HUDEP-2 (cell line): ENCODE measurements at regions not wholly inside any gene's neighbourhood (a gene's known extent, or its start where the extent isn't known, plus 50 kb on each side); places are given as distances from the start of the nearest gene placed in this dataset.
"Not testable (repeated sequence)": the region's sequence is repeated elsewhere in the genome, so short reads cannot be mapped to it uniquely, and the experiment has no call there.

Source experiments
- DNase-seq, 76 experiments: peaks; one replicate each; lab custom pipeline; 2025; ENCODE audit not compliant: unreplicated experiment in 76 of 76; lab: John Stamatoyannopoulos, UW

GRCh38 chr14:27205036-27205435, 607.2 kb upstream of the NOVA1 start:
- no peak for DNase-seq

GRCh38 chr14:27211741-27212140, 613.9 kb upstream of the NOVA1 start:
- no peak for DNase-seq

GRCh38 chr14:27222671-27223070, 624.8 kb upstream of the NOVA1 start:
- DNase-seq = no peak

GRCh38 chr14:27223906-27224305, 626.1 kb upstream of the NOVA1 start:
- DNase-seq = no peak

DNA sequence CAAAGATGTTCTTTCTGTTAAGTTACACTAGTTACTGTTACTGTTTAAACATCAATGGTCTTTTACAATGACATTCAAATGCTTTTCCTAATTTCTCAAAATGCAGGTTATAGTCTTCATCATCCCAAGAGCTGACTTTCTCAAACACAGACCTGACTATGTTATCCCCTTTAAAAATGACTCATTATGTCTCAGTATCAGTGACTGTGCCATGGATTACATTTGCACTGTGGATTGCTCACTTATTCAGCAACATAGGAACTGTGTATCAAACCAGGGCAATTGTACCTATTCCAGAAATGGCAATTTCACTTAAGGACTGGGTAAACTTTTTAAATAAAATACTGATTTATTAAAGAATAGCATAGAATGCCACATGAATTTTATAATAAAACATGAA, 630.2 kb upstream of the NOVA1 start:
- DNase-seq = no peak

- no peak for DNase-seq
Observed at GRCh38 chr14:27234331-27234730, 636.5 kb upstream of the NOVA1 start.

DNA sequence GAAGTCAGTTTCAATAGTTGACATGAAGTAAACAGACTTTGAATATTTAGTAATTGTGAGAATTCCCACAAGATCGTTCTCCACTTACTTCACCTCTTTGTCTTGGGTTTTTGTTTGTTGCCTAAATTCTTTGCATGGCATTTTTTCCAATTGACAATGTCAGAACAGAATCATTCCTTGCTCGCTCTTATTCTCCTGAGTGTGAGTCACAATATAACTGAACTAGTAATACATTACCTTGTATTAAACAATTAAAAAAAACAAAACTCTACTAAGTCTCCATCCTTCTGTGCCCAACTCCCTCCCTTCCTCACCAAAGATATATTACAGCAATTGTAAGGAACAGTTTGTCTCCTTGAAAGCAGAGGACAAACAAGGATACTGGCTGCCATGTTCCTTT, 638.8 kb upstream of the NOVA1 start:
- no peak for DNase-seq

DNA sequence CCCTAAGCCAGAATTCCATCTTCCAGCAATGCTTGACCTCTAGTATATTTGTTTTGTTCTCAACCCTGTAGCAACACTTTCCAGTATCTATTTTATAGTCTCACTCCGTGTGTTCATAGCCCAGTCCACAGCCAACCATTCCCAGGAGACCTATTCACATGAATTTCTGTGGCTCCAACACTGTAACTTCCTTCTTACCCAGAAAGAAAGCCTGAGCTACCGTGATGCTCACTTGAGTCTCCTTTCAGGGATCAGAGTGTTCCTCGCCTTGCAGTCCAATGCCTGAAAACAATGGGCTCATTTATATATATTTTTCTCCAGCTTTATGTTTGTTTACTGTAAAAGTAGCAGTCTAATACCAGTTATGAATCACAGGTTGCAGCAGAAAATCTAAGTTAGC, 645.0 kb upstream of the NOVA1 start:
- no peak for DNase-seq

- DNase-seq = no peak
Observed at GRCh38 chr14:27243365-27243764, 645.5 kb upstream of the NOVA1 start.

DNA sequence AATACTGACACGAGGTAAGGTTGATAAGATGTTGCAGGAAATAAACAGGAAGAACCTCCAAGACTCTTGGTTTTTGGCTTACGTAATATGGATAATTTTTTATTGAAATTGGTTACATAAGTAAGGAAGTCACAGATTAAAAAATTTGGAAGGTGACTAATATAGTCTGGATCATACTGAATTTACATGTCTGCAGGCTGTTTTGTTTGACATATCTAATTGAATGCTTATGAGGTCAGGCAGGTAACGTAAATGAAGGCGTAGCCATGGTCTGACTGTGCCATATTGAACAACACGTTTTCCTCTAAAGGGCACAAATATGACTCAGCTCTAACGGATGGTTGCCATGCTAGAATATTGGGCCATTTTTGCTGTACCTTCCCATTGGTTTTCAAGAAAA, 648.1 kb upstream of the NOVA1 start:
- DNase-seq = no peak

GRCh38 chr14:27253966-27254365, 656.1 kb upstream of the NOVA1 start:
- no peak for DNase-seq

- DNase-seq = no peak
Observed at GRCh38 chr14:27256805-27257204, 659.0 kb upstream of the NOVA1 start.

DNA sequence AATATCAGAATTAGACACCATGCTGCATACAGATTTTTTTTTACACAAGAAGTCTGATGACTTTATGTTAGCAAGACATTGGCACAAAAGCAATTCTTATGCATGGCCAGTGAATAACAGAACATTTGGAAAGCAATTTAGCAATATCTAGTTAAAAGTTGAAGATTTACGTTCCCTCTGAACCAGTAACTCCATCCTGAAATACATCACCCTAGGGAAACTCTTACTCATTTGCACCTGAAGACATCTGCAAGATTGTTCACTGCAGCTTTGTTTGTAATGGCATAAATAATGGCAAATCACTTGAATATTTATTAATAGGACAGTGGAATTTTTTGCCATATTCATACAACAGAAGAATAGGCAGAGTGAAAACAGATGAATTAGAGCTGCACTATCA, 670.0 kb upstream of the NOVA1 start:
- no peak for DNase-seq

GRCh38 chr14:27270716-27271115, 672.9 kb upstream of the NOVA1 start:
- DNase-seq = no peak

DNA sequence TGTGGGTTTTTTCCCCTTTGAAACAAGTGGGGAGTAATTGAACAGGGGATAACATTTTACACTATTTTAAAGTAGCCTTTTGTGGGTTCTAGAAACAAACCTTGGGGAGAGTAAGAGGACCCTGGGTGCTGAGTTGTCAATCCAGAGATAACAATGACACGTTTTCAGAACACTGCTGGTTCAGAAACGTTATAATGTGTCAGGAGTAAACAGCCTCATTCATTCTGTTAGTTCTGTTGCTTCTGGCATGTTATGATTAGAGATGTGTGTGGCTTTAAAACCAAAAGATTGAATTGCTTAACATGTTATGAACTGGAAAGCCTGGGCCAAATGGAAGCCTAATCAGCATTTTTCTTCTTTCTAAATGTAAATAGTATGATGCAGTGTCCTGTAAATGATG, 680.5 kb upstream of the NOVA1 start:
- no peak for DNase-seq

DNA sequence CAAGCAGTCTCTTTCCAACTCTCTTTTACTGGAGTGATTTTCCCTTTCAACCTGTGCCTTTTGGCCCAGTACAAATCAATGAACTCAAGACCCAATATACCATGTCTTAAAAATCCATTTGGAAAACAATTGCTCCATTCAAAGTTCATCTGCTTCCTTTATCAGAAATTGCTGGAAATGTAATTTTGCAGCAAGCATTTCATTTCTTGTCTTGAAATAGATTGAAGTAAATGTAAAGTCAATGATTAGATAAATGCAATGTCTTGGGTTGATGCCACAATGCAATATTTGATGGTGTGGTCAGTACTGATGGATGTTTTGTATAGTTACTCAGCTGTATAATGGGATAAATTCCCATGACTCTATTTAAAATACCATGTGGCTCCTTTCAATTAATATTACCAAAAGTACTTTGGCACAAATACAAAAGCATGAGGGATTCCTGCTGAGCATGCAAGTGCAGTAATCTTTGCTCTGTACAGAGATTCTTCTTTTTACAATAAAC, 707.7 kb upstream of the NOVA1 start:
- no peak for DNase-seq

DNA sequence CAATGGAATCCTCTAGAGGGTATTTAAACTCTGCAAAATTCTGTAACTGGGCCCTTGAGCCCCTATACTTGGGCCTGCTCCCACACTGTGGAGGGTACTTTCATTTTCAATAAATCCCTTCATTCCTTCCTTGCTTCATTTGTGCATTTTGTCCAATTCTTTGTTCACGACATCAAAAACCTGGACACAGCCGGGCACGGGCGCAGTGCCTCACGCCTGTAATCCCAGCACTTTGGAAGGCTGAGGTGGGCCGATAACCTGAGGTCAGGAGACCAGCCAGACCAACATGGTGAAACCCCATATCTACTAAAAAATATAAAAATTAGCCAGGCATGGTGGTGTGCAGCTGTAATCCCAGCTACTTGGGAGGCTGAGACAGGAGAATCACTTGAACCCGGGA, 714.9 kb upstream of the NOVA1 start:
- not testable (repeated sequence) for DNase-seq

DNA sequence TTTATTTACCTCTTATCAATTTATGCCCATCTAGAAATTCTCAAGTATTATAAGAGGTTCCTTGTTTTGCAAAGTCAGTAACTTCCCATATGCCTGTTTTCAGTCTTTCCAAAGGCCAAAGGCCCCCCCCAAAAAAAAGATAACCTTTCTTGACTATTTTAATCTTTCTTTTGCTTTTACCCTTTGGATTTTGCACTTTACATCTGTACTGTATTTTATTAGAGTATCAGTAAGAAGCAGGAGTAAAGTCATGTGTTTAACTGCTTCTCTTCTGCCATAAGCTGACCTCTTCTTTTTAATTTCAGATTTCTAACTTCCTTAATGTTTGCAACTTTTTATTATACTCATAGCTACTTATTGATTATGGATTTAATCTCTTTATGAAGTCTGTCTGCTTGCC, 716.4 kb upstream of the NOVA1 start:
- no peak for DNase-seq

DNA sequence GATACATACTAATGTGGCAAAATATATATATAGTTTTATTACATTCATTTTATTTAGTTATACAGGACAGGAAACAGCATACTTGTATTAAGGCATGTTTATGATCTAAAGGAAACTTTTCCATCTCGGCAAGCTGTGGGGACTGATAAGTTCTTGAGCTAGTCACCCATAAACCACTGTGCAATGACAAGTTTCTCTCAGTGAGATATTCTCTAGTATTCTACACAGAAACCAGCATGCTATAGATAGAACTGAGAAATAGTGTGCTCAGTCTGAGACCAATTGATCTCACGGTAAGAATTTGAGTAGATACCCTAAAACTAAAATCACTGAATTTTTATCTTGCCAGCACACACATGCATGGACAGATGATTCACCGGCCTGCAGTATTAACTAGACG, 717.6 kb upstream of the NOVA1 start:
- DNase-seq = no peak

DNA sequence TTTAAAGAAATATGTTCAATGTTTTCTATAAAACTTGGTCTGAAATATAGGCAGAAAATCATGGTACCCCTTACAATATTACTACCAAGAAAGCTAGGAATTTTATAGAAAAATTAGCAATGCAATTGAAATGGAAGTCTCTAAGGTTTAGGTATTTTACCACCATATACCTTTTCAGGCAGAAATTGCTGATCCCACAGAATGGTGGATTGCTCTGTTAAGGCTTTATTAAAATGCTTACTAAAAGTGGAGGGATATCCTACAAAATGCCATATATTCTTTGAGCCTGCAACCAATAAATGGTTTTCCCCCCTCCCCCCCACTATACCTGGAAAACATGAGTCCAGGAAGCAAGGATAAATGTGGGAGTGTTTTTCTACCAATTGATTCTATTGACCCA, 718.1 kb upstream of the NOVA1 start:
- no peak for DNase-seq

- no peak for DNase-seq
Observed at GRCh38 chr14:27318774-27319420, 721.1 kb upstream of the NOVA1 start.

- no peak for DNase-seq
Observed at GRCh38 chr14:27320261-27320660, 722.4 kb upstream of the NOVA1 start.

DNA sequence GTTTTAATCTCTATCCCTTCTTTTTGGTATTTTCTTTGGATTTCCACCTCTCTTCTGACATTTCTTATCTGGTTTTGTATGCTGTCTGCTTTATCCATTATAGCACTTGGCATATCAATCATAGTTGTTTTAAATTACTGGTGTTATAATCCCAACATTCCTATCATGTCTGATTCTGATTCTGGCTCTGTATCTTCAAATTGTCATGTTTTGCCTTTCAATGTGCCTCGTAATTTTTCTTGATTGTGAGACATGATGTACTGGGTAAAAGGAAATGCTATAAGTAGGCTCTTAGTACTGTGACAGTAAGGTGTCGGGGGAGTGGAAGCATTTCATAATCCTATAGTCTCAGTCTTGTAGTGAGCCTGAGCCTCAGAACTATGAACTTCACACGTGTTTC, 729.3 kb upstream of the NOVA1 start:
- no peak for DNase-seq
